Stimulated activated CD8-positive, alpha-beta memory T cell treated with anti-CD3 and anti-CD28 coated beads, Interleukin-2, amount 100 ng/mL, for 48 hours (primary cell): ENCODE measurements at regions not wholly inside any gene's neighbourhood (a gene's known extent, or its start where the extent isn't known, plus 50 kb on each side); places are given as distances from the start of the nearest gene placed in this dataset.
"Not testable (repeated sequence)": the region's sequence is repeated elsewhere in the genome, so short reads cannot be mapped to it uniquely, and the experiment has no call there.

ENCODE experiments used
- DNase-seq, 2 donors: peaks; one replicate each; pipeline ENCODE4 v3.0.0-alpha.2; 2020; ENCODE audit warnings: low read depth in 2 of 2

DNA sequence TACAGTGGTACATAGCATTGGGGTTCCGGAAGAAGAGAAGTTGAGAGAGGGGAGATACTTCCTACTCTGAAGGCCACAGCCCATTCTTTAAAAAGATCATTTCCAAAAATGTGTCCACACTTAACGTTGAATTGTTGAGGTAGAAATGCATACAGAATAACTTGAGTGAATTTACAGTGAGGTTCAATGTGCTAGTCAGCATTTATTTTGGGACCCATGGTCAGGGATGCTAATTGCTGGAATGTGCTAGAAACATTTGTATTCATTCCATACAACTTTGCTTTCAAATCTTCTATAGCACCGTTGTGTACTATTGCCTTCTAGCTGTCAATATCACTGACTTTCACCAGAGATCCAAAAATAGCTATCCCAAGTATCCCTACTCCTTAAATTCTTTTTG, 325.9 kb downstream of the SATB2 start:
- no peak for DNase-seq

DNA sequence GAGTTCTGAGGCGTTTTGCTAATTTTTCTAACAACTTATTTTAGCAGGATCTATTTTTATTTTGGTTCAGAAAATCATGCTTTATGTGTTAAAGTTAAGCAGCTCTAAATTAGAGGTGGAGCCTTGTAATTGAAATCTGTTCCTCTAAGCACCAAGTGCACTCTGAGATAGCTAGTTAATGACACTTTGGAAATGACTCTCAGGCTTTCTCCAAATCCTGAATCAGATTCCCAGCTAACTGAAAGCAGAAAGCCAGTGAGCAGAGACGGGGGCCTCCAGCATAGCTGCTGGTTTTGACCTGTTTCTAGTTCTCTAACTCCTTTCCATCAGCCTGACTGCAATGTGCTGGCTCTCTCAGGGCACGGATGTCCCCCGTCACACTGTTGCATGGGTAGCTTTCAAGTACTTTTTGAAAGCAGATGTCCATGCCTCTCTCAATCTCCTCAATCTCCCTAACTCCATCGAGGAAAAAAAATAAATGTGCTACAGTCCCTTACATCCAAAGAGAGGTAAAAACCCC, 326.5 kb downstream of the SATB2 start:
- no peak for DNase-seq

DNA sequence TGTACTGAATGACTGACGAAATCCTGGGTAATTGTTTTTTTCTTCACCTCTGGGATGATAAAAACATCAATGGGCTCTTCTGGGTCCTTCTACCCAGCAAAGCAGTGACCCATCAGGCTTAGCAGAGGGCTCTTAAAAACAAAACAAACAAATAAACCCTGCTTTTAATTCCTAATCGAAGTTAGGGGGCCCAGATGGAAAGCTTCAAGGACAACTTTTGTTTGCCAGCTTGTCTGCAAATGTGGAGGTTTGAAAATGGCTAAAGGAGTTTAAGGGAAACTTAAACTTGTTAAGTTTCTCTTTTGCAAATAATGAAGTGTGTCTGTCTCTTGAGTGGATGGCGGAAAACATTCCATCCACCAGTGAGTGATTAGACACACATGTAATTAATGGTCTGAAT, 327.2 kb downstream of the SATB2 start:
- no peak for DNase-seq

DNA sequence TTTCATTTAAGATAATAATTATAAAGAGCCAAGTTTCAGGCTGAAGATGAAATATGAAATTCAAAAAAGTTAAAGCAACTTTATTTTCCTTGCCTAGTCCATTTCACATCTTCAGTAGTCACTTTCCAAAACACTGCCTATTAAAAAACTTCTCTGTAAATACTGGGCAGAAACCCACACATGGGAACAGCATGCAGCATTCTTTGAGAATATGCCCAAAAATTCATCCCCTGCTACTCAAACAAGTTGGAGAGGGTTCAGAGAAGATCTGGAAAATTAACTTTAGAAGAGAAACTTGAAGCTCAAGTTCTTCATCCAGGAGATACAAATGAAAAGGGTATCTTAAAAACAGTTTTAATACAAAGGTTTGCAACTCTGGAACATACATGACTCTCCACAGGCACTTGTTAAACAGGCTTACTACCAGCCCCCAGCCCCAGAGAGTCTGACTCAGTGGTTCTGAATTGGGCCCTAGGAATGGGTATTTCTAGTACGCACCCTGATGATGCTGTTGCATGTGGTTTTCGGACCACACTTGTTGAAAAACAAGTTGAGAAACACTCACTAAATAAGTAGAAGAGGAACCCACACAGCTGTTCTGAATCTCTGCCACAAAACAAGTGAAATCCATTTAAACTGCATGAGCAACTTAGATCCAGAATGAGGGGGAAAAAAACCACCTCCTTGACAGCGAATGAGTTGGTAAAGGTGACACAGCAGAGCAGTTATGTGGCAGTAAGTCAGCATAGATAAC, 329.1 kb downstream of the SATB2 start:
- DNase-seq, result no peak

DNA sequence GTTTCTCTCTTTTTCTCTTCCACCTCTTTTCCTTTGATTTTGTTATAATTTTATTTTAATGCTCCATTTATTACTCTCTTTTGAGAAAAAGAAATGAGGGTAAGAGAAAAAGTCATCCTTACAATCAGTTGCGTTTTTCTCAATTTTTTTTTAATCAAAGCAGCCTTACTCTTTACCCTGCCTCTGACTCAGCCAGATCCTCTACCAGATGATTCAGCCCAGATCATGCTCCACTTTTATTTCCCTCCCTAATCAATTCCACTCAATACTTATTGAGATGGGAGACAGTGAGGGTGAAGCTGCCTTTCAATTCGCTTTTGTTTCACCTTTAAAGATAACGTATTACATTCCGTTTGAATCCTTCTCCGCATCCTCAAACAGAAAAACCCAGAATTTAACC, 337.9 kb downstream of the SATB2 start:
- no peak for DNase-seq

DNA sequence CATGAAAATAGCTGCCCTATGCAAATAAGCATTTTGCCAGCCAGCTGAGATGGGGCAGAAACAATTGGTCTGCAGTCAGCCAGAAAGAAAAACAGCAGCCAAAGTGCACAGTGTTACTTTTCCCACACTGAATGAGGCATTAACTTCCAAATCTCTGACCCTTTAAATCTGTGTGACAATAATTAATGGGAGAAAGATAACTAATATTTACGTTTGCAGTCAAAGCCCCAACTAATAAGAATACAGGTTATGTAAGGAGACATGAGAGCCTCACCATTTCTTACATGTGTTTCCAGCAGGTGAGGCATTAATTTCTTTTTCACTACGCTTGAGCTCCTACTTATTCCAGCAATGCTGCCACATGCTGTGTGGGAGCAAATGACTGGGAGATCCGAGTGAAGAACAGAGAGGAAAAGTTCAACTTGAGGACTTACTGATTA, 339.0 kb downstream of the SATB2 start:
- DNase-seq, result no peak

DNA sequence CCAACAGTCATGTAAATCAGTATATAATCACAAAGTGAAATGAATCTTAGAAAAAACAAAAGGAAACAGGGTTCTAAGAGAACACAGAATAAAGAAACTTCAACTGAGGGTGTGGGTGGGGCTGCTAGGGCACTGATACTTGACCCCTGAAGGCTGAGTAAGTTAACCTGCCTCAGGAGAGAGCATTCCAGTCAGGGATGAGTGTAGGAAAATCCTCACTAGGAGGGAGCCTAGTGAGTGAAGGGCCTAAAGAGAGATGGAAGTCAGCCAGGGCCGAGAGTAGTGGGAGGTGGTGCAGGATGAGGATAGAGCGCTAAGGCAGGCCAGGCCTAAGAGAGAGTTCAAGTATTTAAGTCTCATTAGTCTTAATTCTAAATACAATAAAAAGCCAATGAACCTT, 342.6 kb downstream of the SATB2 start:
- no peak for DNase-seq

DNA sequence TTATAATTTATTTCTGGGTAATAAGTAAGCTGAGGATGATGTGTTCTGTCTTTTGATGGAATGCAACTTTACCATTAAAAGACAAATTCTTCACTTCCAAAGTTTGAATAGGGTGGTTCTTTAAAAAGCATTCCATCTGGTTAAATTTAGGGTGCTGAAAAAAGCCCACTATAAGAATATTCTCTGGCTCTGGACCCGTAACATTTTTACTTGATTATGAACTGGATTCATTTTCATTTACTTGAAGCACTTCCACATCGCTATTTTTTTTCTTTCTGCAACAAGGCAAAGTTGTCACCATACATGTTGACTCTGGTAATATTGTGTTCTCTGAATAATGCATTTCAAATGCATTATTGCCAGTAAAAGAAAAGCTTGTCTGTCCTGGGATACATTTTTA, 344.6 kb downstream of the SATB2 start:
- DNase-seq, result no peak

DNA sequence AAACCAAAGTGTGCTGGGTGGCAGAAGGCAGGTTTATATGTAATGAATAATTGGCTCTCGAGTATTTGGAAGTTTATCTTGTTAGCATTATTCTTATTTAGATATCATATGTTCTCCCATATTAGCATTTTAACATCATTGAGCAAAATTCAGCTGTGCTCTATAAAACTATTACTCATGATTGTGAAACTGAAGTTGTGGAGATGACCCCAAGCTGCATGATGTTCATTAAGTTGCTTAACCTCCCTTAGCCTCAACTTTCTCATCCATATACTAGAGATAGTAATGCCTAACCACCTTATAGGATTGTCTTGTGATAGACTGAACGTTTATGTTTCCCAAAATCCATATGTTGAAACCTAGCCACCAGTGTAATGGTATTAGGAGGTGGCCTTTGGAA, 346.3 kb downstream of the SATB2 start:
- no peak for DNase-seq

DNA sequence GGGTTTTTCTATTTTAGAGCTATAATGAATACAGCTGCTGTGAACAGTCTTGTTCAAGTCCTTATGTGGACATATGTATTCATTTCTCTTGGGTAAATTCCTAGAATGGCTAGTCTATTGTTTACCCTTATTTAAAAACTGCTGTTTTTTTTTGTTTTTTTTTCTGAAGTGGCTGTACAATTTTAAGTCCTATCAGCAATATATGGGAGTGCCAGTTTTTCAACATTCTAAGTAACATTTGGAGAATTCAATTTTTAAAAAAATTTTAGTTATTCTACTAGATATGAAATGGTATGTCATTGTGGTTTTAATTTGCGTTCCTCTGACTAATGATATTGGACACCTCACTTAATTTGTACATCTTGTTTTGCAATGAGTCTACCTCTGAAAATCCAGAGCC, 349.7 kb downstream of the SATB2 start:
- DNase-seq, result no peak

DNA sequence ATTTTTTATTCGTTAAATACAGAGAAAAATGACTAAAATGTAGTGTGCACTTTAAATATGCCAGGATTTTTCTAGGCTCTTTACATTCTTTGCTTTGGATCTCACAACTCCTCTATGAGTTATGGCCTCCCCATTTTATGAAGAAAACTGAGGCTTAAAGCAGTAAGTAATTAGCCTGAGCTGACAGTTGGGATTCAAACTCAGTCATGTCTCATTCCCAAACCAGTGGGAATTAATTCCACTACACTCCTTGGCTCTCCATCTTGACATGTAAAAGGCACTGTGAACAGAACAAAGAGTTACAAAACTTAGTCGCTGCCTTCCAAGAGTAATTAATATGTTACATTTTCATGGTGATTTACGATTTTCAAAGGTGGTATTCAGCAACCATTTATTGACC, 351.9 kb downstream of the SATB2 start:
- DNase-seq, result no peak

DNA sequence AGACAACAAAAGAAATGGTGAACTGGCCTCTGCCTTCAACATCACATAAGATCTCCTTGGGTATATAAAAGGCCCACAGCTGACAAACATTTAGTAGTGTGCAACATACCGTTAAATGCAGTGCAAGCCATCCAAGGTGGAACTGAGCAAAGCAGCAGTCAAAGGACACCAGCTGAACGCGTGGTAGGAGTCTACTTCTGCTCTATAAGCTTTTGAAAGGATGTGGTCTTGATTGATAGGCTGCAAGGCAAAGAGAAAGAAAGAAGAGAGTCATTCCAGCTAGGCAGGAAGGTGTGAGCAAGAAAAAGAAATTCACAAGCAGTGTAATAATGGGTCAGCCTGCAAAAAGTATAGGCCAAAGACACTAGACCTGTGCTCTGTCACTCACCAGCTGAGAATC, 356.3 kb downstream of the SATB2 start:
- no peak for DNase-seq

DNA sequence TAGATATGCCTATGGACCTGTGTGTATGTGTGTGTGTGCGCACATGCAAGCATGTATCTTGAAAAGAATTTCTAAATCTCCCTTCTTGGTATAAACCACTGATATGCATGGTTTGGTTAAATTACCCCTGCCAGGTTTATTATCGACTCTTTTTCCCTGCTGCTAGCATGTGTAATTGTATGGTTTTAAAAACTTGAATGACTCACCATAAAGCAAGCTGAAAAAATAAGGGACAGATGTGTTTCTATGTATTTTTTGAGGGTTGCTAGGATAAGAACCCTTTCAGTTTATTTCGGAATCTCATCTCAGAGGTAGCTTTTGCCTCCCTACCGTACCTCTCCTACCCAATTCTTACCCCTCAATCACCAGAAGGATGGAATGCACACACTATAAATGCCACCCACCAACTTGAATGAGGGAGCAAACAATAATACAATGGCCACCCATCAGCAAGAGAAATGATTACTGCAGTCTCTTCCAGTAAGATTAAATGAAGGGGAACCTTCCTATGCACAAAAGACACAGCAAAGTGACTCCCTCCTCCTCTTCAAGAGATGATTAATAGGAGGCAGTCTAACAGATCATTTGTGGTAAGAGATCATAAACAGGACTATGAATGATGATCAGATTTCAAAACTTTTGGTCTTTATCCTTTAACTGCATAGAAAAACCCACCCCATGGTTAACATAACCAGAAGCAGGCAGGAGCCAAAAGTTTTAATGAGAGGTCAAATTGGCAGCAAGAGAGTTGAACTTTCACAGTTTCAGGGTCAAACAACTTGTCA, 357.2 kb downstream of the SATB2 start:
- no peak for DNase-seq

DNA sequence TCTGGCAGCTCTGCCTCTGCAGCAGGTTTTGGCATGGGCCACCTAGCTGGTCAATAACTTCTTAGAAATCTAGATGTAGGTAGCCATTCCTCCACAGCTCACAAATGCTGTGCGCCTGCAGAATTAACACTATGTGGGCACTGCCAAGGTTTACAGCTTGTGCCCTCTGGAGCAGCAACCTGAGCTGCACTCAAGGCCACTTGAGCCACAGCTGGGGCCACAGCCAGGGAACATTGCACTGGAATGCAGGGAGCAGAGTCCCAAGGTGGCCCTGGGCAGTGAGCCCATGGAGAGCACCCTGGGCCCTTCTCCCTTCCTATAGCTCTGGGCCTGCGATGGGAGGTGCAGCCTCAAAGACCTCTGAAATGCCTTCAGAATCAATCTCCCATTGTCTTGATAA, 365.3 kb downstream of the SATB2 start:
- no peak for DNase-seq

DNA sequence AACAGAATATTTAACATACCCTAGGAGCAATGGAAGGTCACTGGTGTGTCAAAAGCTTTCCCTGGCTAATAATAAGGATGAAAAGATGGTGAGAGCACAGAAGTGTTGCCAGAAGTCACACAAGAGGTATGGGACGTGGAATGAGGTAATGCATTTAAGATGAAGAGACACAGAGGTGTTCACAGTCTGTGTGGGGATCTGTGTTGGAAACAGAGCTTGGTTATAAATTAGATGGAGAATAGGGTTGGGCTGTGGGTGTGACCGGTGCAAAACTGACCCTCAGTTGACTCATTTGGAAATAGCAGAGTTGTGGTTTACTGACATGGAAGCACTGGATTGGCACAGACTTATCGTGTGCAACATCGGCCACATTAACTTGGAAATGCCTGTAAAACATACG, 372.5 kb downstream of the SATB2 start:
- DNase-seq, result no peak

DNA sequence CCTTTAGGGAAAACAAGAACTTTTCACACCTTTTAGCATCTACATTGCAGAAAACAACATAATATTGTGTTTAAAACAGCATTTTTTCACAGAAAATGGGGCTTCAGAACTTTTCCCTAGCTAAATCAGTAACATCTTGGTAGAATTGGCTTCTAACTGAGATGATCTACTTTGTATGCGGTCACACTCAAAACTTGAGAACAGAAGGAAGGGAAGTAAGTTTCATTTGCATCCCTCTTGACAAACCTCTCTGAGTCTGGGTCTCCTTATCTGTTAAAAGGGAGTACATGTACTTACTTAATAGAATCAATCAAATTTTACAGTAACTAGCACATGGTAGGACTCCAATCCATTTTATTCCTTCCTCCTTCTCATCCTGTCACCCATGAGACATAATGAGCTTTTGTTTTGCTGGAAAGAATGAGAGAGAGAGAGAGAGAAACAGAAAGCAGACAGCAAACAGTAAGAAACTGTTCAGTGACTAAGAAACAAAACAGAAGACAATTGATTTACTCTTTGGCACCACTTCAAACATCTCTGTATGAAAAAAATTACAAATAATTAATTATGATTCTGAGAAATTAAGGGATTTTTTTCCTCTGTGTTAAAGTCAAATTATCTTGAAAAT, 387.3 kb downstream of the SATB2 start:
- DNase-seq, result no peak

DNA sequence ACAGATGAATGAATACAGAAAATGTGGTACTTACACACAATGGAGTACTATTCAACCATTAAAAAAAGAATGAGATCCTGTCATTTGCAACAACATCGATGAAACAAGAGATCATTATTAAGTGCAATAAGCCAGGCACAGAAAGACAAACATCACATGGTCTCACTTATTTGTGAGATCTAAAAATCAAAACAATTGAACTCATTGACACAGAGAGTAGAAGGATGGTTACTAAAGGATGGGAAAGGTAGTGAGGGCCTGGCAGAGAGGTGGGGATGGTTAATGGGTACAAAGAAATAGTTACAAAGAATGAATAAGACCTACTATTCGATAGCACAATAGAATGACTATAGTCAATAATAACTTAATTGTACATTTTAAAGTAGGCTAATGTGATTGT, 393.5 kb downstream of the SATB2 start:
- DNase-seq, result no peak

DNA sequence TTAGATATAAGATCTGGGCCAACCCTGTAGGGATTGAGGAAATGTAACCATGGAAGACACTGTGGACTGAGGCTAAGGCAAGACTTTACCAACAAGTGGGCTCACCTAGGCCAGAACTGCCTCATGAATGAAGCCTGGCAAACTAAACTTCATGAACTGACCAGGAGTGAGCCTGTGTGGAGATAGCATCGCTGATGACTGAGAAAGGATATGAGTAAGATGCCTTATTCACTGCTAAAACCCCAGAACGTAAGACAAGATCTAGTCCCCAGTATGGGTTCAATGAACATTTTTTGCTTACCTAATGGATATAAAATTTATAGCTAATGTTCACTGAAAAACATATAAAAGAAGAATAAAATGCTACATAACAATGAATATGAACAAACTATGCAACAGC, 399.8 kb downstream of the SATB2 start:
- no peak for DNase-seq

DNA sequence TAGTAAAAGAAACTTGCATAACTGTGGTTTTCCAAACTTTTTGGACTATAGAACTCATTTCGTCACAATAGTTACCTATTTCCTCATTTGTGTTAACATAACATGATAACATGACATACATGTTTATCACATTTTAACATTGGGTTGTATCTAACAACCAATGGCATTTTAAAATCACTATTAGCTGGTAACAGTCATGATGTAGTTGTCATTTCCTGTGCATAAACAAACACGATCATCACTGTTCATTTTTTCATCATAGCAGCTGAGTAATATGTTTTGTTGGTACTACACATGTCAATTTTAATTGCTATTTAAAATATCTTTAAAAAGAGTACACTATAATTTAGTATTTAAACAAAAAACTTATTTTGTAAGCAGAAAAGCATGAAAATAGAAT, 402.4 kb downstream of the SATB2 start:
- no peak for DNase-seq

DNA sequence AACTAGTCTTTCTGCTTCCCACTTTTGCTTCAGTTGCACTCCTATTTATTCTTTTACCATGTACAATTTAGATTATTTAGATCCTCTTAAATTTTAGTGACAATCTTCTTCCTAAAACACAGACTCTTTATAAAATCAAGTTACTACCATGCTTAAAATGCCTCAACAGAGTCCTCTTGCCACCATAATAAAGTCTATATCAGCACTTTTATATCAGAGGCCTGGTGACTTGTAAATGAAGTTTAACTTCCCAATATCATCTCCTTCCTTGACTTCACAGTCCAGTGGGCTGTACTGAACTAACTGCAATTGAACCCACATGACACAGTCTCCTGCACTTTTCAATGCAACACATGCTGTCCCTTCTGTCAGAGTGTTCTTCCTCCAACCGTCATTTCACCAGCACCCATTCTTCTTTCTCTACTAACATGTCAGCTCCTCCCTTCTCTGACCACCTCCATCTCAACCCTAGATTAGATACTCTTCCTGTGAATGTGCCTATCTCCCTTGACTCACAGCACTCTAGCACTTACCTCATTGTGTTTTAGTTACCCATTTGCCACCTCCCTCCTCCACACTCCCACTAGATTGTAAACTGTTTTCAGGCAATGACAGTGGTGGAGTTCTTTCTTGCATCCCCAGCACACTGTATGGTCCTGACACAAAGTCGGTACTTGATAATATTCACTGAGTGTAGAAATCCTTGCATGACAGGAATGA, 414.9 kb downstream of the SATB2 start:
- DNase-seq, result no peak

DNA sequence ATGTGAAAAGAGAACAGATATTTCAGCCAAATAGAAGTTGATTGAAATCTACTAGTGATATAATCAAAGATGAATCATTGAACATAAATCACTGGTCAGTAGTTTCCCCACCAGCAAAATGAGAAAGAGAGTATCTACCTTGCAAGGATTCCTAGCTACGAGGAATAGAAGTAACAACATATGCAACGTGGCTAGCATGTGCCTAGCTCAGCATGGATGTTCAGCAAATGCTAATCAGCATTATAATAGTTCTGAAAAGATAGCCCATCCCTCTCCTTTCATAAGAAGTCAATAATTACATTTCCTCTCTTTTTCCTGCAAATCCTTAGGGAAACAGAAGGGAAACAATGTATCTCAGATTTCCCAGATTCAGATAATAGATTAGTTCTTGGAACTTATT, 417.2 kb downstream of the SATB2 start:
- no peak for DNase-seq

DNA sequence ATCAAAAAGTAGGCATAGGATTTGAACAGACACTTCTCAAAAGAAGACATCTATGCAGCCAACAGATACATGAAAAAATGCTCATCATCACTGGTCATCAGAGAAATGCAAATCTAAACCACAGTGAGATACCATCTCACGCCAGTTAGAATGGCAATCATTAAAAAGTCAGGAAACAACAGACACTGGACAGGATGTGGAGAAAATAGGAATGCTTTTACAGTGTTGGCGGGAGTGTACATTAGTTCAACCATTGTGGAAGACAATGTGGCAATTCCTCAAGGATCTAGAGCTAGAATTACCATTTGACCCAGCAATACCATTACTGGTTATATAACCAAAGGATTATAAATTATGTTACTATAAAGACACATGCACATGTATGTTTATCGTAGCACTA, 424.0 kb downstream of the SATB2 start:
- DNase-seq, result not testable (repeated sequence)
